Natural killer cell (primary cell): ENCODE measurements at regions not wholly inside any gene's neighbourhood (a gene's known extent, or its start where the extent isn't known, plus 50 kb on each side); places are given as distances from the start of the nearest gene placed in this dataset.

ENCODE experiments used
- ATAC-seq, 3 donors: fragments of 150-1000 bp in 2 of 3; fragments of 200-7000 bp in 1 of 3; cut with Tn5 transposase; 1 replicate in 1 of 3; 2 replicates in 2 of 3; pipeline ENCODE4 v1.10.0; 2021; ENCODE audit warnings: mild to moderate bottlenecking in 2 of 3, moderate library complexity in 2 of 3
- DNase-seq, 2 donors: peaks; one replicate each; pipeline versions ENCODE4 v3.0.0 to v3.0.0-alpha.2; 2013 to 2021; ENCODE audit warnings: mixed read lengths in 1 of 2
- H3K27ac ChIP-seq: one replicate; pipeline ENCODE4 v1.5.1; 2013; ENCODE audit warnings: mild to moderate bottlenecking, low read length
- H3K27me3 ChIP-seq: one replicate; pipeline ENCODE4 v1.6.1; 2013; ENCODE audit warnings: low read length; ENCODE audit not compliant: control insufficient read depth, insufficient read depth
- H3K36me3 ChIP-seq: one replicate; pipeline ENCODE4 v1.6.1; 2013; ENCODE audit warnings: low read length; ENCODE audit not compliant: control insufficient read depth, insufficient read depth
- H3K4me1 ChIP-seq: one replicate; pipeline ENCODE4 v1.6.1; 2013; ENCODE audit warnings: low read length; ENCODE audit not compliant: control insufficient read depth, insufficient read depth
- H3K4me3 ChIP-seq: one replicate; pipeline ENCODE4 v1.5.1; 2013; ENCODE audit warnings: low read length
- H3K9me3 ChIP-seq: one replicate; pipeline ENCODE4 v1.6.1; 2013; ENCODE audit warnings: low read length; ENCODE audit not compliant: control insufficient read depth, insufficient read depth
- H3K27ac Mint-ChIP-seq, 2 donors: one replicate each; pipeline ENCODE4 v1.8.0; 2022; ENCODE audit warnings: mild to moderate bottlenecking in 2 of 2, mixed read lengths in 2 of 2, moderate library complexity in 1 of 2
- H3K27me3 Mint-ChIP-seq, 2 donors: one replicate each; pipeline ENCODE4 v1.8.0; 2022; ENCODE audit warnings: low read depth in 2 of 2, mixed read lengths in 2 of 2
- H3K36me3 Mint-ChIP-seq: one replicate; pipeline ENCODE4 v1.8.0; 2022; ENCODE audit warnings: mixed read lengths
- H3K4me1 Mint-ChIP-seq, 2 donors: one replicate each; pipeline ENCODE4 v1.8.0; 2022; ENCODE audit warnings: mixed read lengths in 2 of 2
- H3K4me3 Mint-ChIP-seq: one replicate; pipeline ENCODE4 v1.8.0; 2022; ENCODE audit warnings: mild to moderate bottlenecking, moderate library complexity, mixed read lengths
- H3K9me3 Mint-ChIP-seq, 2 donors: one replicate each; pipeline ENCODE4 v1.8.0; 2022; ENCODE audit warnings: mixed read lengths in 2 of 2
- CTCF ChIP-seq: fragments of 200-600 bp; IDR thresholded peaks from one replicate; pipeline ENCODE4 v1.8.0; 2022; ENCODE audit warnings: antibody characterized with exemption
- WGBS: methylation state at CpG from one replicate; pipeline ENCODE4 v1.1.7; 2013; ENCODE audit warnings: missing lambda C conversion rate; ENCODE audit not compliant: insufficient coverage; 5-methylcytosine and 5-hydroxymethylcytosine counted together
- intact Hi-C: fragments of 100-400 bp; cut with micrococcal nuclease; formaldehyde crosslinking; loops from one replicate; pipeline ENCODE4 v1.14.2; 2022

- intact Hi-C loops: no loop called here
- H3K4me3 Mint-ChIP-seq: no peak overlapping the region
- no peak for TF ChIP-seq CTCF
- DNase-seq (no peak), ATAC-seq (no peak)
- peaks cover 19 to 20% of the 10 kb centered on the region in 2 donors for H3K27me3 Mint-ChIP-seq
- Histone ChIP-seq H3K4me3 (no peak overlapping the region), H3K27ac (no peak overlapping the region), H3K4me1 (peaks cover 13% of the 10 kb centered on the region), H3K9me3 (no peaks in the 10 kb centered on the region), H3K27me3 (no peaks in the 10 kb centered on the region), H3K36me3 (no peaks in the 10 kb centered on the region)
- H3K9me3 Mint-ChIP-seq: peaks cover 2 to 3% of the 10 kb centered on the region in 2 donors
- H3K27ac Mint-ChIP-seq: no peak overlapping the region
- 82% methylated on average over 2 of the region's 2 CpGs for WGBS
- no peaks in the 10 kb centered on the region for H3K36me3 Mint-ChIP-seq
- H3K4me1 Mint-ChIP-seq: peaks cover 0 to 13% of the 10 kb centered on the region in 2 donors
Observed at GRCh38 chr2:37858400-37858711, 66.7 kb upstream of the RMDN2 start.

DNA sequence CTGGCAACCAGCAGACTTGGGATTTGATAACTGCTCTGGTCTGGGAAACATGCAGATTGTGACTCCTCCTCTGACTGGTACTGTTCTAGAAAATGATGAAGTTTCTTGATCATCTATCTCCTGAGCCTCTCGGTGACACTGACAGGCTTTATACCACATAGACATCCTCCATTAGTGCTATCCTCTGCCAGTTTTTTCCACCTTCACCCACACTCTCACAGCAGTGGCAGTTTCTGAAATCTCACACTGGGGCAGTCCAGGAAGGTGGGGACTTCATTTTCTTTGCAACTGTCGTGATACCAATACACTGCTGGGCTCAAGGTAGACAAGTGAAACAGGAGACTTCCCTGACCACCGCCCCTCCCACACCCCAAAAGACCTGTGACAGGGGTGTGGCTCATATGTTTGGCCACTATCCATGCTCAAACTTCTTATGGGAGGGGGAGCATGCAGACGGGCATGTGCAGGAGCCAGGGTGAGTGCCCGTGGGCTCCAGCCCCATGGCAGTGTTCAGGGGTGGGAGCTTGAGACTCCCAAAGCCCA is 66.3 kb upstream of the RMDN2 start:
- no peak for TF ChIP-seq CTCF
- intact Hi-C loops: no loop called here
- Histone ChIP-seq H3K36me3 (no peaks in the 10 kb centered on the region), H3K4me3 (no peak overlapping the region), H3K9me3 (no peaks in the 10 kb centered on the region), H3K4me1 (peaks cover 13% of the 10 kb centered on the region), H3K27ac (no peak overlapping the region), H3K27me3 (no peaks in the 10 kb centered on the region)
- DNase-seq (no peak), ATAC-seq (no peak)
- H3K9me3 Mint-ChIP-seq: peaks cover 2 to 3% of the 10 kb centered on the region in 2 donors
- H3K27ac Mint-ChIP-seq: no peak overlapping the region
- H3K27me3 Mint-ChIP-seq: peaks cover 23 to 24% of the 10 kb centered on the region in 2 donors
- H3K36me3 Mint-ChIP-seq: no peaks in the 10 kb centered on the region
- WGBS: 65% methylated on average over 5 of the region's 5 CpGs
- peaks cover 0 to 13% of the 10 kb centered on the region in 2 donors for H3K4me1 Mint-ChIP-seq
- H3K4me3 Mint-ChIP-seq: no peak overlapping the region

- H3K9me3 ChIP-seq: no peaks in the 10 kb centered on the region
- H3K4me3 Mint-ChIP-seq: no peak overlapping the region
- no peaks in the 10 kb centered on the region for H3K36me3 ChIP-seq
- 66% methylated on average over 5 of the region's 5 CpGs for WGBS
- no peaks in the 10 kb centered on the region for H3K4me1 Mint-ChIP-seq
- no peaks in the 10 kb centered on the region for H3K36me3 Mint-ChIP-seq
- intact Hi-C loops: no loop called here
- no peak overlapping the region for H3K4me3 ChIP-seq
- TF ChIP-seq CTCF: no peak
- no peak overlapping the region for H3K27ac Mint-ChIP-seq
- H3K4me1 ChIP-seq: no peaks in the 10 kb centered on the region
- H3K9me3 Mint-ChIP-seq: peaks cover 2 to 3% of the 10 kb centered on the region in 2 donors
- no peak for DNase-seq
- no peak overlapping the region for H3K27ac ChIP-seq
- peaks cover 40 to 43% of the 10 kb centered on the region in 2 donors for H3K27me3 Mint-ChIP-seq
- no peak for ATAC-seq
- no peaks in the 10 kb centered on the region for H3K27me3 ChIP-seq
Observed at GRCh38 chr2:37862620-37863019, 62.5 kb upstream of the RMDN2 start.

GRCh38 chr2:37864217-37864616 is 60.9 kb upstream of the RMDN2 start:
- Histone ChIP-seq H3K27ac (no peak overlapping the region), H3K4me3 (no peak overlapping the region), H3K4me1 (no peaks in the 10 kb centered on the region), H3K36me3 (no peaks in the 10 kb centered on the region), H3K27me3 (no peaks in the 10 kb centered on the region), H3K9me3 (no peaks in the 10 kb centered on the region)
- H3K4me3 Mint-ChIP-seq: no peak overlapping the region
- no peaks in the 10 kb centered on the region for H3K36me3 Mint-ChIP-seq
- H3K4me1 Mint-ChIP-seq: no peaks in the 10 kb centered on the region
- TF ChIP-seq CTCF: no peak
- WGBS: 100% methylated on average over 1 of the region's 2 CpGs
- H3K27ac Mint-ChIP-seq: no peak overlapping the region
- H3K27me3 Mint-ChIP-seq: peaks cover 40 to 44% of the 10 kb centered on the region in 2 donors
- no peak for ATAC-seq
- peaks cover 2 to 3% of the 10 kb centered on the region in 2 donors for H3K9me3 Mint-ChIP-seq
- no peak for DNase-seq
- intact Hi-C loops: no loop called here
